GM19035 (cell line): ENCODE measurements at regions not wholly inside any gene's neighbourhood (a gene's known extent, or its start where the extent isn't known, plus 50 kb on each side); places are given as distances from the start of the nearest gene placed in this dataset.
"Not testable (repeated sequence)": the region's sequence is repeated elsewhere in the genome, so short reads cannot be mapped to it uniquely, and the experiment has no call there.

Experiments used
- ATAC-seq: cut with Tn5 transposase; IDR thresholded peaks from one replicate; pipeline ENCODE4 v1.9.1; 2021; ENCODE audit not compliant: unreplicated experiment

DNA sequence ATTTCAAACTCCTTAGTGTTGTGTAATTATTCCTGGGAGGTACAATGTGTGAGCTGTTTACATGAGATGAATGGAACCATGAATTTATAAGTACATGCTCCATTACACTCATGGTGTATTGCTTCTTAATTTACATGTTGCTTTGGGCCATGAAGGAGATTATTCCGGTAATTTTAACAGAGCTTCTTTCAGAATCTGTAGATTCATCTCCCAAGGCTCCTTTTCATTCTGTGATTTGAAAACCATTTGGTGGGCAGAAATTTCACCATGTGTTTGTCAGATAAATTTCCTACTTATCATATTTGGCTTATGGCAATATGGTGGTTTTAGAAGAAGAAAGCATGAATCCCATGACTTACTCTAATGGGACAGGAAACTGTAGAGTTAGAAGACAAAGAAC, 421.6 kb upstream of the EYS start:
- no peak for ATAC-seq

- no peak for ATAC-seq
Observed at GRCh38 chr6:66128243-66128642, 421.2 kb upstream of the EYS start.

- no peak for ATAC-seq
Observed at GRCh38 chr6:66127061-66127460, 420.0 kb upstream of the EYS start.

- ATAC-seq = no peak
Observed at GRCh38 chr6:66126358-66126757, 419.3 kb upstream of the EYS start.

DNA sequence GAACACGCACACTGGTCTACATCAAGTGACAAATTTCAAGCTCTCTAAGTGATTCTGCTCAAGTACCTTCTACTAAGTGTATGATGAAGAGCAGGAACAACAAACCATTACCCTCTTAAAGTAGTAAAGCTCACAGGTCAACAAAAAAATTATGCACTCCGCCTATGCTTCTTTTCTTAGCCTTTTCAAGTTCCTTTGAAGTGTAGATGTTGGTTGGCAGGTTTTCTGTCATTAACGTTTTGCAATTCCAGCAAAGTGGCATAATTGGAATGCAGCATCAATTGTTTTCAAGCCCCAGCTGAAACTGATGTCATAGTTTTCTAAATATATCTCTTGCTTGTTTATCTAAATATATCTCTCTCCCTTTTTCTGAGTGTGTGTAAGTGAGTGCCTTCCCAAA, 396.9 kb upstream of the EYS start:
- ATAC-seq = no peak

- ATAC-seq = no peak
Observed at GRCh38 chr6:66103354-66103753, 396.3 kb upstream of the EYS start.

DNA sequence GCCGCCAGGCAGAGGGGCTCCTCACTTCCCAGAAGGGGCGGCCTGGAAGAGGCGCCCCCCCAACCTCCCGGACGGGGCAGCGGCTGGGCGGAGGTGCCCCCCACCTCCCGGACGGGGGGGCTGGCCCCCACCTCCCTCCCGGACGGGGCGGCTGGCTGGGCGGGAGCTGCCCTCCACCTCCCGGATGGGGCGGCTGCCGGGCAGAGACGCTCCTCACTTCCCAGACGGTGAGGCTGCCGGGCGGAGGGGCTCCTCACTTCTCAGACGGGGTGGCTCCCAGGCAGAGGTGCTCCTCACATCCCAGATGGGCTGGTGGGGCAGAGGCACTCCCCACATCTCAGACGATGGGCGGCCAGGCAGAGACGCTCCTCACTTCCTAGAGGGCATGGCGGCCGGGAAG, 389.7 kb upstream of the EYS start:
- ATAC-seq = no peak

DNA sequence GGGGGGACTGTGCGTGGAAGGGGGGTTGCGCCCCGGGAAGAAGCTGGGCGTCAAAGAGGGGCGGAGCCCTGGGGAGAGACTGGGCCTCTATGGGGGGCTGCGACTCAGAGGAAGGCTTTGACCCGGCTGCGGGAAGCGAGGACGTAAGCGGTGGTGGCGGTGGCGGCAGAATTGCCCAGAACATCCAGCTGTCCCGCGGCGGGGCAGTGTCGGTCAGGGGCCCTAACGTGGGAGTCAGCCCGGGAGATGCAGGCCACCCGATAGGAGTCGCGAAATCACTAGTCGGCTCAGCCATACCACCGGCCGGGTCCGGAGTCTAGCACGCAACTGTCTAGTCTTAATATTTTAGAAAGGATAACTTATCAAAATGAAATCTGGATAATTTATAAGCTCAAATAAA, 387.6 kb upstream of the EYS start:
- ATAC-seq = no peak

- ATAC-seq = not testable (repeated sequence)
Observed at GRCh38 chr6:66092306-66092705, 385.3 kb upstream of the EYS start.

DNA sequence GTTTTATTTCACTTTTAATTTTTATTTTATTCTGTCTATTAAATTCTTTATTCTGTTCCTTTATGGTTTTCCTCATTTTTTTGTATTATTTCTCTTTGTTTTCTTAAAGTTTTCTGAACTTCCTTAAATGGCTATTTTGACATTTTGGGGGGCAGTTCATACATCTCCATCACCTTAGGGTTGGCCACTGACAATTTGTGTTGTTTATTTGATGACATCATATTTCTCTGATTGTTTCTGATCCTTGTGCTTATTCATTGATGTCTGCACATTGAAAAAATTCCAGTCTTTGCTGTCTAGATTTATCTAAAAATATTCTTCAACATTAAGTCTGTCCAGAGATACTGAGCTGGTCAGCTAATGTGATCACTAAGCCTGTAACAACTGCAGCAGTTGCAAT, 379.5 kb upstream of the EYS start:
- no peak for ATAC-seq

DNA sequence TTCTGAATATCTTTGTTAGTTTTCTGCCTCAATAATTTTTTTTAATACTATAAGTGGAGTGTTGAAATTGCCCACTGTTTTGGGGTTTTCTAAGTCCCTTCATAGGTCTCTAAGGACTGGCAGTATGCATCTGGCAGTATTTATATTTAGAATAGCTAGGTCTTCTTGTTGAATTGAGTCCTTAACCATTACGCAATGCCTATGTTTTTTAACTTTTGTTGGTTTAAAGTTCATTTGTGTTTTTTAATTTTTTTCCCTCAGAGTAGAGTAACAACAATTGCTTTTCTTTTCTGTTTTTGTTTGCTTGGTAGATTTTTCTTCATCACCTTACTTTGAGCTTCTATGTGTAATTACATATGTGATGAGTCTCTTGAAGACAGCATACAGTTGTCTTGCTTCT, 375.9 kb upstream of the EYS start:
- ATAC-seq = no peak

DNA sequence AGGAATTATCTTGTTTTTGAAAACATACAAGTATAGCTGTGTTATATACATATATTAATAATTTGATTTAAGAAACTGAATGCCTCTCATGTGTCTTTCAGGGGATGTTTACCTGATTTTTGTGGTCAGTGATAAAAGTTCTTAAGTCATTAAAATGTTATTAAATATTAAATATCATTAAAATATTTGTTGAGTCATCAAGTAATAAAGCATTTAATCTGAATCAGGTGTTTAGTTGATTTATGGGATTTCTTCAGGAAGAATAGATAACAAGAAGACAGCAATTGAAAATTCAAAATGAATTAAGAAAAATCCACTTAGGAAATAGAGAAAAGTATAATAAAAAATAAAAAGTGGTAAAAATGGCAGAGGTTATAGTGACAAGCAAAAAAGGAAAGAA, 361.9 kb upstream of the EYS start:
- ATAC-seq = no peak

DNA sequence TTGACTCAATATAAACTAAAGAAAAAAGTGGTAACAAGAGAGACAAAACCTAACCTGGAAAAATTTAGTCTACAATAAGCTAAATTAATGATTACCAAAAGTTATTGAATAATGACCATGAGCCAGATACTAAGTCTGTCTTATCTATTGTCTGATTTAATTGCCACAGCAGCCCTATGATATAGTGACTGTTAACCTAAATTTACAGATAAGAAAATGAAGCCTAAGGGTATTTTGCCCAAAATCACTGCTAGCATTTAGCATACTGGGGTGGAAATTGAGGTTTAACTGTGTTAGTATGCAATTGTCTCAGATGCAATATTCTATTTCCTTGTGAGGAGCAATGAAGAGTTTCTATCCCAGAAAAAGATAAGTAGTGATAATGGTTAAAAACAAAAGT, 361.0 kb upstream of the EYS start:
- ATAC-seq = no peak

DNA sequence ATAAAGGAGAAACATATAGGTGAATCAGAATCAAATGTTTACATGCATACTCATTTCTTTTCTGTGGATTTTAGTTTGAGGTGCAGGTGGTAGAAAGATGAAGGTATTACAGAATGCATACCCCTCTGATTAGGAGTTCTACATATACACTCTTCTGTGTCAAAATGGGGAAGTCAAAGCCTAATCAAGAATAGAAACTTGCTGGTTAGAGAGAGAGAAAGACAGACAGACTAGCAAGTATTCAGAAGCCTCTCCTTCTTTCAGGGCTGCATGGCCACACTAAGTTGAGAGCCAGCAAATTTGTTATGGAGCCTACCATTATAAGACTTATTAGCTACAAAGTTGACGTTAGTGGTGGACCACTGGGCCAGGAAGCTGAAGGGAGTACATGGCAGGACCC, 358.3 kb upstream of the EYS start:
- ATAC-seq = no peak

DNA sequence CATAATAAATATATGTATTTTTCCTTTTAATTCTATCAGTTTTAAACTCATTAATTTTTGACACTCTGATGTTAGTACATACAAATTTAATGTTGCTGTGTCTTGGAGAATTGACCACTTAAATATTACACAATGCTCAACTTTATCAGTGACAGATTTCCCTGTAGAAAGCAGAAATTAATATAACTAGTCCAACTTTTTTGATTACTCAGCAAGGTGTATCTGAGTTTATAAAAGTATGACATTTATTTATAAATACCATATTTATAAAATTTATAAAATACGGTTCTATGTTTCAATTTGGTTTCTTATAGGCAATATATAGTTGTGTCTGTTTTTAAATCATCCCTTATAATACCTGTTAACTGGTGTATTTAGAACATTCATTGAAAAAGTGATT, 350.0 kb upstream of the EYS start:
- ATAC-seq = no peak

DNA sequence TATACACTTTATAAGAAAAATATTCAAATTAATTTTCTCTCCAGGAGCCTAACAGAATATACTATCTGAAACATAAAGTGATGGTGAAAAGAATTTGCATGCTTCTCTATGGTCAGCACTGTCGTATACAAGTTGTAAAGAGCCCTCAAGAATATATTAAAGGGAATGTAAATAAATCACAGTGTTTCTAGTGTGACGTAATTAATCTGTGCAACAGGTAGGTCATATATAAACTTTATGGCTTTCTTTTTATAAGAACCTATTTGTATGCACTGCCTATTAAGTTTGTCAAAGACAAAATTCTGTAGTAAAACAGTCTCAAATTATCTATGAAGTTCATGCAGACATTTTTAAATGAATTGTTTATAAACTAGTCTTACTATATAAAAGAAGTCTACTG, 347.9 kb upstream of the EYS start:
- no peak for ATAC-seq

DNA sequence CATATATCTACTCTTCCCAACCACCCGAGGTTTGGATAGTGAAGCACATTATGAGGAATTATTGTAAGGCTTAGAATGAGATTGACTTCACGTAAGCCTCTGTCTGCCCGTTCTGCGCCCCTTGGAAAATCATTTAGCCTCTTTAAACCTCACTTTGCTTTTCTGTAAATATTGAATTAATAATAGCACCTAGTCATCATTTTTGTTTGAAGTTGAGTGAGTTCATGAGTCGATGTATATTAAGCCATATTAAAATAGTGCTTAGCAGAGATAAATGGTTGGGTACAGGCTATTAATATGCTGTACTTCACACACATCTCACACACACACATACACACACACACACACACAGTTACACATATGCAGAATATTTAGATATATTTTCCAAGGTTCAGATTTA, 344.8 kb upstream of the EYS start:
- no peak for ATAC-seq

GRCh38 chr6:66048684-66049474, 341.9 kb upstream of the EYS start:
- ATAC-seq = no peak

DNA sequence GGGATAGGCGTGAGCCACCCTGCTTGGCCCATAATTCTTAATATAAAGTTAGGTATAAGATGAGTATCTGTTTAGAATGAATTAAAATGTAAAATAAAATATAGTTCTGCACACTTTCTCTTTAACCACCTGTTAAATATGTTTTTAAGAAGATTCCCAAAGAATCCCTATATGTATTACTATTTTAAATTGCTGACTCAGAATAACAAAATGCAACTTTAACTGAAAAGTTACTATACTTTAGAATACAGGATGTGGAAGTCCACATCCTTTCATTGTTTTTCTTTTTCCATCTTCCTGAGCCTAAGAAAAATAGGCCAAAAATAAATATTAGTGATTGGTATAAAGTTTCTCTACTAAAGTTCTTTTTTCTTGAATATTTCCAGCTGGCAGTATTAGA, 325.6 kb upstream of the EYS start:
- no peak for ATAC-seq

DNA sequence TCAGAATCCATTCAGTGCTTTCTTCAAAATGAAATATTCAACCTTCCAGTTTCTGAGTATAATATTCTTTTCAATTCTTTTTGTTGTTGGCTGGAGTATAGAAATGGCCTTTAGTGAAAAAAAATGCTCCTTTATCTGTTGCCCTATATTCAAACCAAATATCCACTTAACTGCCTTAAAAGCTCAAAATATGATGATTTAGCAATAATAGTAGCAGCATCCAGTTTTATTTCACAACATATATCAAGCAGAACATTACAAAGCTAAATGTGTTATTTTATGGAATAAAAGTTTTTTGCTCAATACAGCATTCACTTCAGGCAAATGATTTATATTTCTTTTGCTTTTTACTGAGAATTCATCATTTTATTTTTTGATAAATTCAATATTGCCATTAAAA, 322.4 kb upstream of the EYS start:
- ATAC-seq = no peak

GRCh38 chr6:65999288-65999791, 292.3 kb upstream of the EYS start:
- no peak for ATAC-seq

- no peak for ATAC-seq
Observed at GRCh38 chr6:65998544-65998943, 291.5 kb upstream of the EYS start.

- ATAC-seq = no peak
Observed at GRCh38 chr6:65997539-65997938, 290.5 kb upstream of the EYS start.
